HuH-7.5 (cell line): ENCODE measurements at regions not wholly inside any gene's neighbourhood (a gene's known extent, or its start where the extent isn't known, plus 50 kb on each side); places are given as distances from the start of the nearest gene placed in this dataset.
"Not testable (repeated sequence)": the region's sequence is repeated elsewhere in the genome, so short reads cannot be mapped to it uniquely, and the experiment has no call there.

Experiments used
- DNase-seq: peaks from one replicate; pipeline ENCODE4 v3.0.0; 2011; ENCODE audit warnings: low spot score

GRCh38 chr6:170193326-170193821 is 97.5 kb downstream of the DLL1 start:
- DNase-seq = no peak

- DNase-seq = no peak
Measured at GRCh38 chr6:170192905-170193304, 98.0 kb downstream of the DLL1 start.

GRCh38 chr6:170192101-170192500 is 98.8 kb downstream of the DLL1 start:
- DNase-seq = not testable (repeated sequence)

- no peak for DNase-seq
Measured at GRCh38 chr6:170190046-170190445, 100.8 kb downstream of the DLL1 start.

- no peak for DNase-seq
Measured at GRCh38 chr6:170189236-170189635, 101.6 kb downstream of the DLL1 start.

- DNase-seq = no peak
Measured at GRCh38 chr6:170188571-170189001, 102.3 kb downstream of the DLL1 start.

GRCh38 chr6:170187669-170188566 is 103.0 kb downstream of the DLL1 start:
- DNase-seq = no peak

- no peak for DNase-seq
Measured at GRCh38 chr6:170186941-170187668, 103.8 kb downstream of the DLL1 start.

GRCh38 chr6:170186006-170186935 is 104.6 kb downstream of the DLL1 start:
- no peak for DNase-seq

GRCh38 chr6:170185175-170185978 is 105.5 kb downstream of the DLL1 start:
- no peak for DNase-seq

GRCh38 chr6:170184316-170184715 is 106.6 kb downstream of the DLL1 start:
- no peak for DNase-seq

- no peak for DNase-seq
Measured at GRCh38 chr6:170183521-170183920, 107.4 kb downstream of the DLL1 start.

- DNase-seq = no peak
Measured at GRCh38 chr6:170182781-170183120, 108.1 kb downstream of the DLL1 start.

GRCh38 chr6:170182093-170182780 is 108.6 kb downstream of the DLL1 start:
- DNase-seq = no peak

GRCh38 chr6:170181338-170181690 is 109.6 kb downstream of the DLL1 start:
- DNase-seq = no peak

- DNase-seq = no peak
Measured at GRCh38 chr6:170180671-170181337, 110.1 kb downstream of the DLL1 start.

GRCh38 chr6:170179616-170180324 is 111.1 kb downstream of the DLL1 start:
- no peak for DNase-seq

GRCh38 chr6:170178561-170179477 is 112.1 kb downstream of the DLL1 start:
- DNase-seq = no peak
